ENCODE measurements at regions not wholly inside any gene's neighbourhood (a gene's known extent, or its start where the extent isn't known, plus 50 kb on each side); places are given as distances from the start of the nearest gene placed in this dataset.

DNA sequence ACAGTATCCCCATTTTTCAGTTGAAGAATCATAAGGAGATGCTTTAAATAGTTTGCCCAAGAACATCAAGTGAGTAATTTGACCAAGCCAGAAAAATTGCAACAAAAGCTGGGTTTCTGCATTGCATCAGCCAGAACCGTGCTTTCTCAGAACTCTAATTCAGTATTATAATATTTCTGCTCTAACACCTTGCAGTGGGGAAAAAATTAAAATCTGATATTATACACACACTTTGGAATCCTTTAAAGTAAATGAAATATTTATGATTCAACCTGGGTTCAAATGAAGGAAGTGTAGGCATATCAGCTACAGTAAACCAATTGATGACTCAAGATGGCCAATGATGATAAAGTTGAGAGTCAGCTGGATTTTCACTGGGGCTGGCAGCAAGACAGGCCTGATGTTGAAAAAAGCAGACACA lies 387.6 kb upstream of the ZFP42 start:
- TF ChIP-seq, protein P1, sequence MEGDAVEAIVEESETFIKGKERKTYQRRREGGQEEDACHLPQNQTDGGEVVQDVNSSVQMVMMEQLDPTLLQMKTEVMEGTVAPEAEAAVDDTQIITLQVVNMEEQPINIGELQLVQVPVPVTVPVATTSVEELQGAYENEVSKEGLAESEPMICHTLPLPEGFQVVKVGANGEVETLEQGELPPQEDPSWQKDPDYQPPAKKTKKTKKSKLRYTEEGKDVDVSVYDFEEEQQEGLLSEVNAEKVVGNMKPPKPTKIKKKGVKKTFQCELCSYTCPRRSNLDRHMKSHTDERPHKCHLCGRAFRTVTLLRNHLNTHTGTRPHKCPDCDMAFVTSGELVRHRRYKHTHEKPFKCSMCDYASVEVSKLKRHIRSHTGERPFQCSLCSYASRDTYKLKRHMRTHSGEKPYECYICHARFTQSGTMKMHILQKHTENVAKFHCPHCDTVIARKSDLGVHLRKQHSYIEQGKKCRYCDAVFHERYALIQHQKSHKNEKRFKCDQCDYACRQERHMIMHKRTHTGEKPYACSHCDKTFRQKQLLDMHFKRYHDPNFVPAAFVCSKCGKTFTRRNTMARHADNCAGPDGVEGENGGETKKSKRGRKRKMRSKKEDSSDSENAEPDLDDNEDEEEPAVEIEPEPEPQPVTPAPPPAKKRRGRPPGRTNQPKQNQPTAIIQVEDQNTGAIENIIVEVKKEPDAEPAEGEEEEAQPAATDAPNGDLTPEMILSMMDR (conservative IDR thresholded peaks at IDR 0.05; ENCODE audit: low read depth, low read length) = no peak
- TF ChIP-seq MAFK (IDR thresholded peaks at IDR 0.05; ENCODE audit: low read depth, low read length) (peak; percentile 65), POLR2A (IDR thresholded peaks at IDR 0.05; ENCODE audit: low read depth, low read length) (no peak), RAD21 (IDR thresholded peaks at IDR 0.05; ENCODE audit: low read length) (no peak), RFX5 (IDR thresholded peaks at IDR 0.05; ENCODE audit: low read depth, low read length) (no peak), RCOR1 (IDR thresholded peaks at IDR 0.05; ENCODE audit: insufficient replicate concordance, low read length) (no peak), CHD1 (IDR thresholded peaks at IDR 0.05; ENCODE audit: low read depth, low read length) (no peak), MAZ (IDR thresholded peaks at IDR 0.05; ENCODE audit: borderline replicate concordance, low read depth, low read length) (no peak)
